ENCODE measurements at regions not wholly inside any gene's neighbourhood (a gene's known extent, or its start where the extent isn't known, plus 50 kb on each side); places are given as distances from the start of the nearest gene placed in this dataset.

GRCh38 chr9:81195206-81195605 lies 494.1 kb downstream of the TLE1 start:
- TF ChIP-seq CTCF (IDR thresholded peaks at IDR 0.05): no peak
- TF ChIP-seq POLR2A (IDR thresholded peaks at IDR 0.05): no peak

Data from body of pancreas (tissue), 4 donors.